Large intestine (tissue), 3 donors: ENCODE measurements at regions not wholly inside any gene's neighbourhood (a gene's known extent, or its start where the extent isn't known, plus 50 kb on each side); places are given as distances from the start of the nearest gene placed in this dataset.

ENCODE experiments used
- DNase-seq, 2 donors: peaks; one replicate each; pipeline versions ENCODE4 v3.0.0 to v3.0.0-alpha.2; 2013
- H3K27ac ChIP-seq: one replicate; pipeline ENCODE4 v1.5.1; 2013; ENCODE audit warnings: low read length
- H3K27me3 ChIP-seq: 2 replicates; pipeline ENCODE4 v1.6.1; 2013; ENCODE audit warnings: low read length; ENCODE audit not compliant: control insufficient read depth, insufficient read depth
- H3K36me3 ChIP-seq: 2 replicates; pipeline ENCODE4 v1.6.1; 2013; ENCODE audit warnings: low read length; ENCODE audit not compliant: control insufficient read depth, insufficient read depth
- H3K4me1 ChIP-seq: one replicate; pipeline ENCODE4 v1.6.1; 2013; ENCODE audit warnings: low read length; ENCODE audit not compliant: control insufficient read depth, insufficient read depth
- H3K4me3 ChIP-seq: one replicate; pipeline ENCODE4 v1.5.1; 2013; ENCODE audit warnings: low read length
- H3K9me3 ChIP-seq: one replicate; pipeline ENCODE4 v1.6.1; 2013; ENCODE audit warnings: mild to moderate bottlenecking, low read depth, low read length, moderate library complexity; ENCODE audit not compliant: control insufficient read depth
- WGBS: methylation state at CpG from one replicate; pipeline ENCODE4 v1.1.5; 2013; ENCODE audit warnings: low lambda C conversion rate; ENCODE audit not compliant: insufficient coverage; 5-methylcytosine and 5-hydroxymethylcytosine counted together

GRCh38 chr2:225293638-225294037, 105.9 kb upstream of the NYAP2 start:
- Histone ChIP-seq H3K36me3 (no peaks in the 10 kb centered on the region), H3K27ac (no peak overlapping the region), H3K9me3 (no peaks in the 10 kb centered on the region), H3K4me3 (no peak overlapping the region), H3K27me3 (no peaks in the 10 kb centered on the region), H3K4me1 (no peaks in the 10 kb centered on the region)
- DNase-seq, result no peak
- WGBS, result 78% methylated on average over 3 of the region's 7 CpGs

GRCh38 chr2:225290757-225291400, 108.6 kb upstream of the NYAP2 start:
- H3K36me3 ChIP-seq, result no peaks in the 10 kb centered on the region
- no peak for DNase-seq
- no peak overlapping the region for H3K4me3 ChIP-seq
- H3K9me3 ChIP-seq, result no peaks in the 10 kb centered on the region
- no peaks in the 10 kb centered on the region for H3K27me3 ChIP-seq
- H3K27ac ChIP-seq, result no peak overlapping the region
- 100% methylated on average over 5 of the region's 8 CpGs for WGBS
- H3K4me1 ChIP-seq, result no peaks in the 10 kb centered on the region

GRCh38 chr2:225289659-225290058, 109.9 kb upstream of the NYAP2 start:
- Histone ChIP-seq H3K27me3 (no peaks in the 10 kb centered on the region), H3K4me3 (no peak overlapping the region), H3K9me3 (no peaks in the 10 kb centered on the region), H3K4me1 (no peaks in the 10 kb centered on the region), H3K27ac (no peak overlapping the region), H3K36me3 (no peaks in the 10 kb centered on the region)
- 100% methylated on average over 1 of the region's 2 CpGs for WGBS
- no peak for DNase-seq

GRCh38 chr2:225288986-225289385, 110.5 kb upstream of the NYAP2 start:
- WGBS, result no CpG with 5 or more reads among the region's 3 CpGs
- no peak overlapping the region for H3K27ac ChIP-seq
- H3K9me3 ChIP-seq, result no peaks in the 10 kb centered on the region
- H3K4me1 ChIP-seq, result no peaks in the 10 kb centered on the region
- no peak for DNase-seq
- H3K36me3 ChIP-seq, result no peaks in the 10 kb centered on the region
- H3K4me3 ChIP-seq, result no peak overlapping the region
- no peaks in the 10 kb centered on the region for H3K27me3 ChIP-seq

GRCh38 chr2:225282858-225283710, 116.4 kb upstream of the NYAP2 start:
- H3K27ac ChIP-seq, result no peak overlapping the region
- H3K9me3 ChIP-seq, result no peaks in the 10 kb centered on the region
- H3K27me3 ChIP-seq, result no peaks in the 10 kb centered on the region
- H3K4me1 ChIP-seq, result no peaks in the 10 kb centered on the region
- H3K4me3 ChIP-seq, result no peak overlapping the region
- no CpG with 5 or more reads among the region's 4 CpGs for WGBS
- H3K36me3 ChIP-seq, result no peaks in the 10 kb centered on the region
- no peak for DNase-seq

- Histone ChIP-seq H3K27ac (no peak overlapping the region), H3K27me3 (no peaks in the 10 kb centered on the region), H3K9me3 (no peaks in the 10 kb centered on the region), H3K36me3 (no peaks in the 10 kb centered on the region), H3K4me3 (no peak overlapping the region), H3K4me1 (no peaks in the 10 kb centered on the region)
- WGBS, result no CpG with 5 or more reads among the region's 3 CpGs
- DNase-seq, result no peak
Measured at GRCh38 chr2:225276207-225276606, 123.3 kb upstream of the NYAP2 start.

GRCh38 chr2:225275443-225275842, 124.1 kb upstream of the NYAP2 start:
- H3K27me3 ChIP-seq, result no peaks in the 10 kb centered on the region
- H3K4me3 ChIP-seq, result no peak overlapping the region
- no peaks in the 10 kb centered on the region for H3K36me3 ChIP-seq
- H3K9me3 ChIP-seq, result no peaks in the 10 kb centered on the region
- no peaks in the 10 kb centered on the region for H3K4me1 ChIP-seq
- peak in 1 of 2 donors; percentile 23 for DNase-seq
- no peak overlapping the region for H3K27ac ChIP-seq

GRCh38 chr2:225274751-225275150, 124.8 kb upstream of the NYAP2 start:
- no CpG with 5 or more reads among the region's 1 CpG for WGBS
- H3K4me3 ChIP-seq, result no peak overlapping the region
- no peaks in the 10 kb centered on the region for H3K27me3 ChIP-seq
- DNase-seq, result no peak
- no peak overlapping the region for H3K27ac ChIP-seq
- no peaks in the 10 kb centered on the region for H3K9me3 ChIP-seq
- no peaks in the 10 kb centered on the region for H3K4me1 ChIP-seq
- H3K36me3 ChIP-seq, result no peaks in the 10 kb centered on the region

- DNase-seq, result peak in 1 of 2 donors; percentile 12
- Histone ChIP-seq H3K36me3 (no peaks in the 10 kb centered on the region), H3K4me1 (no peaks in the 10 kb centered on the region), H3K9me3 (no peaks in the 10 kb centered on the region), H3K4me3 (no peak overlapping the region), H3K27me3 (no peaks in the 10 kb centered on the region), H3K27ac (no peak overlapping the region)
Measured at GRCh38 chr2:225272173-225272572, 127.3 kb upstream of the NYAP2 start.

GRCh38 chr2:225270861-225271260, 128.6 kb upstream of the NYAP2 start:
- no peaks in the 10 kb centered on the region for H3K36me3 ChIP-seq
- WGBS, result no CpG with 5 or more reads among the region's 2 CpGs
- DNase-seq, result peak; percentile 16 to 24
- H3K27ac ChIP-seq, result no peak overlapping the region
- no peak overlapping the region for H3K4me3 ChIP-seq
- H3K27me3 ChIP-seq, result no peaks in the 10 kb centered on the region
- no peaks in the 10 kb centered on the region for H3K4me1 ChIP-seq
- H3K9me3 ChIP-seq, result no peaks in the 10 kb centered on the region

GRCh38 chr2:225270053-225270452, 129.5 kb upstream of the NYAP2 start:
- Histone ChIP-seq H3K4me3 (no peak overlapping the region), H3K9me3 (no peaks in the 10 kb centered on the region), H3K27ac (no peak overlapping the region), H3K27me3 (no peaks in the 10 kb centered on the region), H3K4me1 (no peaks in the 10 kb centered on the region), H3K36me3 (no peaks in the 10 kb centered on the region)
- DNase-seq, result no peak
